Posterior vena cava (tissue), 2 donors: ENCODE measurements at regions not wholly inside any gene's neighbourhood (a gene's known extent, or its start where the extent isn't known, plus 50 kb on each side); places are given as distances from the start of the nearest gene placed in this dataset.

Source experiments
- DNase-seq: peaks from one replicate; pipeline ENCODE4 v3.0.0-alpha.2; 2020; ENCODE audit warnings: low spot score
- intact Hi-C, 2 donors: fragments of 100-400 bp; cut with DNase I; formaldehyde crosslinking; loops; one replicate each; pipeline versions ENCODE4 v1.14.1 to v1.14.2; 2022 to 2023
- donor health status: DM: yes; HTN: yes; CAD: no.
- donor health status: DM: yes; HTN: yes; CAD: no.

- DNase-seq = no peak
- intact Hi-C loops = no loop called here
Observed at GRCh38 chr5:156155598-156155997, 171.4 kb upstream of the SGCD start.

DNA sequence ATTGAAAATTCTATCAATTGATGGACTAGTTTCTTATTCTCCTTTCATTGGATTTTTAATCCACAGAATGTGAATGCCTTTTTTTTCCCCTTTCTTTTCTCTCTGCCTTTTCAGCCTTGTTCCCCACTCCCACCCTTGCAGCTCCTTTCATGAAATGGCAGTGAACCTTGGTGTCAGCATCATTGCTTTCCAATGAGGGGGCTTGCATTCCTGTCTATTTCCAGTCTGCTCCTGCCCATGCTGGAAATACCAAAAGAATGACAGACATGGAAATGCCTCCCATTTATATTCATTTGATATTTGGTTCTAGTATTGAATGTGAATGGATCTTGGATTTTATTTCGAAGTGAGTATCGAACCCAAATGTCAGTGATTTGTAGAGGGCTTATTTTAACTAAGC is 162.7 kb upstream of the SGCD start:
- intact Hi-C loops = no loop called here
- no peak for DNase-seq

GRCh38 chr5:156169495-156169894 is 157.5 kb upstream of the SGCD start:
- intact Hi-C loops = no loop called here

GRCh38 chr5:156170351-156170961 is 156.5 kb upstream of the SGCD start:
- no peak for DNase-seq
- intact Hi-C loops = no loop called here

More at GRCh38 chr5:156169495-156169894, 157.5 kb upstream of the SGCD start:
- no peak for DNase-seq

DNA sequence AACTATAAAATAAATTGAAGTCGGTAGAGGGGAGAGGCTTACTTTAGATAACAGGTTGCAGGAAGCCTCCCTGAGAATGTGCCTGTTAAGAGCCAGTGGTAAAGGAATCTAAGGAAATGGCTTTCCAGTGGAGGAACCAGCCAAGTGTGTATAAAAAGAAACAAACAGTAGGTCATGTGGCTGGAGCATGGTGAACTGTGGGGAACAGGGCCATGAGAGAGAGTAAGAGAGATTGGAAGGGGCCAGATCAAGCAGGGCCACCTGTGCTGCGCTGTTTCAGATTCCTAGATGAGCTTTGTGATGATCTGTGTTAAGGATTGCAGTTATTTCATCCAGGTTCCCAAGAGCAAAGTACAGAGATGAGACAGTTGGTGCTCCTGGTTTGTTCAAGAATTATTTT is 152.7 kb upstream of the SGCD start:
- DNase-seq = no peak
- intact Hi-C loops = no loop called here

DNA sequence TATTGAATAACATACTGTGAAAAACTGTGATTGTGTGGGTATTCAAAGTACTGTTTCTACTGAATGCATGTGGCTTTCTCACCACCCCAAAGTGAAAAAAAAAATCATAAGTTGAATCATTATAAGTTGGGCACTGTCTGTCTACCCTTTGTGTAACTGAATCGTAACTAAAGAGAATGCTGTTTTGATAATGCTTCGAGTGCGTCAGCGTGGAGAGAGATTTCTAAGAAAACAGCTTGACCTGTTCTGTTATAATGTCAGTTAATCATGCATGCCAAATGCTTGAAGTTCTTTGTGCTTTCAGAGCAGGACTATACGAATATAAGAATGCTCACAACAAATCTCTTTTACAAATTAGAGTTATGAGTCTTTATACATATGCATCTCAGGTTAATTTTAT is 148.8 kb upstream of the SGCD start:
- intact Hi-C loops = no loop called here
- DNase-seq = no peak

GRCh38 chr5:156181656-156182055 is 145.3 kb upstream of the SGCD start:
- intact Hi-C loops = no loop called here

GRCh38 chr5:156182174-156182967 is 144.6 kb upstream of the SGCD start:
- intact Hi-C loops = no loop called here
- no peak for DNase-seq

More at GRCh38 chr5:156181656-156182055, 145.3 kb upstream of the SGCD start:
- DNase-seq = no peak

- intact Hi-C loops = no loop called here
- DNase-seq = no peak
Observed at GRCh38 chr5:156186760-156187159, 140.2 kb upstream of the SGCD start.

- no peak for DNase-seq
- intact Hi-C loops = no loop called here
Observed at GRCh38 chr5:156188016-156188415, 138.9 kb upstream of the SGCD start.

GRCh38 chr5:156189628-156190027 is 137.3 kb upstream of the SGCD start:
- DNase-seq = no peak
- intact Hi-C loops = no loop called here

DNA sequence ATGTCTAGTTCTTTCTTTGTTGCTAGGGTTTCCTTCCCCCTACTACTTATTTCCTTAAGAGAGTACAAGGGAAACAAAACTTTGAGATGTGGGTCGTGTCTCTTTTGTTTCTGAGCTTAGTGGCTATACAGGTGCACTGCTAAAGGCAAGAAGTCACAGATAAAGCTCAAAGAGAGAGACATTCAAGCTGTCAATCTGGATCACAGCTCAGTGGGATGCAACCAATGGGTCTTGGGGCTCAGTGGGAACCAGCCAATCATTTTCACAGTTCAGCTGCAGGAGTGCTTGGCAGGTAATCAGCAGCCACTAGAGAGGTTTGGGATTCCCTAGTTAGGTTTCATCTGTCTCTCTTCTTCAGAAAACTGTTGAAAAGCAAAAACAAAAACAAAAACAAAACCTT is 135.4 kb upstream of the SGCD start:
- intact Hi-C loops = no loop called here
- DNase-seq = no peak

DNA sequence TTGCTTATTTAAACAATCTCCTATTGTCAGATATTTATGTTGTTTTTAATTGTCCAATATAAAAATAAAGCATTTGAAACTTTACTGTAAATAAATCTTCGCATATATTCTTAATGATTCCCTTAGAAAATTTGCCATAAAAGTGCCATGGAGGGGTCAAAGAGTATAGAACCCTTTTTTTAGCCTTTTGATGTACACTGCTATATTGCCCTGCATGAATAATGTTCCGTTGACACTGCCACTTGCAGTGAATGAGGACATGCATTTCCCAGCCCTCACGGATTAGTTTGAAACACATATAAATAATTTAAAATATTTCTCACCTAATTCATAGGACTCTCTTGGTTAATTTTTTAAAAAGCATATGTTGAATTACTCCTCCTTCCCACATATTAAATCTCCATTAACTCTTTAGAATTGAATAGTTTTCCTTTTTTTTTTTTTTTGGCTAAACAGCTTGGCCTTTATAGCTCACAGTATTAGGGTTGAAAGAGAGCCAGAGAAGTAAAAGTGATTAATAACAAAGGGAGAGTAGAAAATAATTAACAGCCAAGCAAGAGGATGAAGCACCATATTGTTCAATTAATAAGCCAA is 129.8 kb upstream of the SGCD start:
- no peak for DNase-seq
- intact Hi-C loops = no loop called here

DNA sequence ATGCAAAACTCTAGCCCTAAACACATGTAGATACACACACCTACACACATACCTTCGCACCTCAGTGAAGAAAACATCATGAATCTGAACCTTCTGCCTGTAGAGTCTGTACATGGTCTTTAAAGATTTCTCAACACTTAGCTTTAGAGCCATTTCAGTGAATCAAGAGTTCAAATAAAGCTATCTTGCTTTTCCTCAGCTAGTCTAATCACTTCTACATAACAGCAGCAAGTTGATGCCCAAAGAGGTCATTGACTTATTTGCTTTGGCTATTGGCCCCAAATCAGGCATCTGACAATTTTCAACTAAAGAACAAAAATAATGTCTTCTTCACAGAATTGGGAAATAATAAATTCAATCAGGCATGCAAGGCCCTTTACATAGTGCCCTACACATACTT is 127.9 kb upstream of the SGCD start:
- intact Hi-C loops = no loop called here
- DNase-seq = no peak

DNA sequence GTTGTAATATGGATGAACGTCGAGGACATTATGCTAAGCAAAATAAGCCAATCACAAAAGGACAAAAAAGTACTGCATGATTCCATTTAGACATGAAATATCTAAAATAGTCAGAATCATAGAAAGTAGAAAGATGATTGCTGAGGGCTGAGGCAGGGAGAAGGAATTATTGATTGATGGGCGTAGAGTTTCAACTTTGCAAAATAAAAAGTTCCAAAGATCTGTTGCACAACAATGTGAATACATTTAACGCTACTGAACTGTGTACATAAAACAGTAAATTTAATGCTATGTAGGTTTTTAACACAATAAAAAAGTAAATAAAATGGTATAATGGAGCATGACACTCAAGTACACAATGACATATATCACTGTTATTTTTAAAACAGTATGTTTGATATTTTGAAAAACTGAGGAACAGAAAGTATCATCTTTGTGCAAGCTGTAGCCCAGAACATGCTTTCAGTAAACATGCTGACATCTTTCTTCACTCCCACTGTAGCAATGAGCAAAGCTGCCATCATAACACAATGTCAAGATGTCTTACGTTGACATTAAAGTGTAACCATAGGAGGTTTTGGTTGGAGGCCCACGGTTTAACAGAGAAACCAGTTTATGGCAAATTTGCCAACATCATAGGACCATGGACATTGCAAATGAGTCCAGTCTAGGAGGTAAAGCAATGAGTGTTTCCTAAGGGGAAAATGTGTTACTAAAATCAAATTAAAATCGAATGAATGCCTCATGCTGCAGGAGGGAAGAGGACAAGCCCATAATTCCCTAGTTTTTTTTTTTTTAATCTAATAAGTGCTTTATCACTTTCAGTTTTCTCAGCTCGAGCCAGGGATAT is 125.8 kb upstream of the SGCD start:
- DNase-seq = no peak
- intact Hi-C loops = no loop called here

DNA sequence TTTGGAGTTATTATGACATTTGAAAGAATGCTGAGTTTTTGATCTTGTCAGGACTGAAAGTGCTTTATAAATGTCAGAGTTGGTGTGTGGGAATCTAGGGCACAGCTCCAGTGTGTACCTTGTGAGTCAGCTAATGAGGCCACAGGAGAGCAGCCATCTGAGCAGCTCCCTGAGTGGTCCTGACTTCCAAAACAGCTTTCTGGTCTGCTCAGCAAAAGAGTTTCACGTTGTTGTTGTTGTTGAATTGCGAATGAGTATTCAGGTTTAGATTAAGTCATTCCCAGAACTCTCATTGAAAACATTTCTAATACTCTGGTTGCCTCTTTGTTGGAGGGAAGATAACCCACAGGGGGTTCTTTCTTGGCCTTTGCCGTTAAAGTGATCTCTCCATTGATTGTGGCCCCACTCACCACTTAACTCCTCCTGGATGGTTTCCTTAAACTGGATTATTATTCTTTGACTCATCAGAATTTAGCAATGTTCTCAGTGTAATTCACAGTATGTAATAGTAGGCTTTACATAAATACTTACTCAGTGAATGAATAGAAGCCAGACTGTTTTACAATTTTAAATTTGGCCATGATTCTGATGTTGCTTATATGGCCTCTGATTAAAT is 125.1 kb upstream of the SGCD start:
- no peak for DNase-seq
- intact Hi-C loops = no loop called here

- intact Hi-C loops = no loop called here
Observed at GRCh38 chr5:156208271-156208670, 118.7 kb upstream of the SGCD start.

DNA sequence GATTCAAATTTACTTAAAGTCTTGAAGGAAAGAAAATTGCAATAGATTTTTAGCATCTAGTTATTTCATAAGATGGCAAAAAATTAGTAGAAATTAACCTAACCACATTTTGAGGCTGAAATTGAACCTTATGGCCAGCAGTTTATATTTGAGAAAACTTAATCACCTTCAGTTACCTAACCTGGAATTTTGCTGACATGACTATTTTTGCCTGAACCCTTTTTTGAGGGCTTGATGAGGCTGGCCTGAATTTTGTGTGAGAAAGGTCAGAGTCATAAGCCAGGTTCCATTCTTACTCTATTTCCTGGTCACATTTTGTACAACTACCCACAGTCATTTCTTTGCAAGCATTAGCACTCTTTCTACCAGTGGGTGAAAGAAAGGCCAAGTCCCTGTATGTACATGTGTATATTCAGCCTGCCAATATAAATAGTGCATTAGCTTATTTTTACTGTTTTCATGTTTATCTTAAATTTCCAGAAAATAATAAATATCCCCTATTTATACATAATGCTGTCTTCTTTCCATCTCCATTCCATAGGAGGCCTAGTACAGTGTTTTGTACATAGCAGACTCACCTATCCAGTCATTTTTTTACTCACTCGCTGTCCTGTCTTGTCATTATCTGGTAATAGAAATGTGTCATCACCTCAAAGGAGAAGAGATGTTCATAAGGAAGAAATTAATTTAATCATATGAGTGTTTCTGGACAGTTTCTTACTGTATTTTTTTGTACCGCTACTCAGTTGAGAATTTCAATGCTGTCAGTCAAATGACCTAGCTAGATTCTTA is 108.4 kb upstream of the SGCD start:
- intact Hi-C loops = no loop called here

More at GRCh38 chr5:156208271-156208670, 118.7 kb upstream of the SGCD start:
- no peak for DNase-seq

More for the DNA sequence above, 108.4 kb upstream of the SGCD start:
- no peak for DNase-seq
